ENCODE measurements at regions not wholly inside any gene's neighbourhood (a gene's known extent, or its start where the extent isn't known, plus 50 kb on each side); places are given as distances from the start of the nearest gene placed in this dataset.

DNA sequence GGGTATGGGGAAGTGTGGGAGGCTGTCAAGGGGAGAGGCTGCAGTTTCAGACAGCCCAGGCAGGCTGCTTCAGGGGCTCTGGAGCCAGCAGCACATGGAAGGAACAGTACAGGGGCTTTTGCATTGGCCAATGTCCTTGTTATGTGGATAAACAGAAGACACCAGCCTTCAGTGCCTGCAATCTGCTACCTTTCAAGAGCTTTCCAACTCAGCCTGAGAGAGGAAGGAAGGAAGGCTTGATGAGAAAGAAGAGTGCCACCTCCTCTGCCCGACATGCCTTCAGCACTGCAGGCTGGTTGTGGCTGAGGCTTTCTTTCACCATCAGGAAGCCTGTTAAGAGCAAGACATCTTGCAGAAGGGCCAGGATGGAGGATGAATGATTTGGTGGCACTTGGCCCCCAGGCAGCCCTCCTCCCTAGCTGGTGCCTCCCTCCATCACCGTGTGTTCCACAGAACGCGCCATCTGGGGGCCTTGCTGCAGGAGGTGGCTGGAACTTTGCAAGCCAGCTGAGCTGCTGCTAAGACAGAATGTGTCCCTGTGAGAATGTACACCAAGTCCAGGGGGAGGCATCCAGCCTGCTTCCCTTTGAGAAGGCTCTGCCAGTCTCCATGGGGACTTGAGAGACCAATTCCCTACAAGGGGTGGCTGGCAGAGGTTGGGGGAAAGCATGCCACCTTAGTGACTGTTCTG is 372.4 kb upstream of the PROX1 start:
- H3K27ac ChIP-seq, result no peak overlapping the region
- no peaks in the 10 kb centered on the region for H3K27me3 ChIP-seq (ENCODE audit: insufficient read depth, low read depth, severe bottlenecking)
- H3K36me3 ChIP-seq, result no peaks in the 10 kb centered on the region
- H3K9me3 ChIP-seq (ENCODE audit: severe bottlenecking), result no peaks in the 10 kb centered on the region
- DNase-seq, result no peak
- H3K4me3 ChIP-seq (ENCODE audit: low read depth, low read length), result no peak overlapping the region
- no peak for TF ChIP-seq CTCF (IDR thresholded peaks at IDR 0.05; ENCODE audit: low read depth, low read length)

DNA sequence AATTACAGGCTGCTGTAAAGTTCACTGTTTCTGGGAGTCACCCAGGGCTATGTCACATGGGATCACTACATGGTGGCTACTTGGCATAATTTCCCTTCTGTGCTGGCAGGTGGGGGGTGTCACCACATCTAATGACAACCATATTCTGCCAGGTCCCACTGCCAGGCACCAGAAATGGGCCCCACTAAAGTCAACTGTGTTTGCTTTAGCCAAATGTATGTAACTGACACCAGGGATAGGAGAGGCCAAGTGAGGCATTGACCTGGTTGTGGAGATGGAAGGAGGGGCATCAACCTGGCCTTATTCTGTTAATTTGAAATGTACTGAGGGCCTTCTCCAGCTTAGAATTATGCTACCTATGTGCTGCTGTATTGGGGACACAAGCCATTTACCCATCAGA is 370.6 kb upstream of the PROX1 start:
- DNase-seq, result no peak
- H3K27ac ChIP-seq, result no peak overlapping the region
- TF ChIP-seq CTCF (IDR thresholded peaks at IDR 0.05; ENCODE audit: low read depth, low read length), result no peak
- no peaks in the 10 kb centered on the region for H3K36me3 ChIP-seq
- H3K27me3 ChIP-seq (ENCODE audit: insufficient read depth, low read depth, severe bottlenecking), result no peaks in the 10 kb centered on the region
- H3K4me3 ChIP-seq (ENCODE audit: low read depth, low read length), result no peak overlapping the region
- H3K9me3 ChIP-seq (ENCODE audit: severe bottlenecking), result no peaks in the 10 kb centered on the region

- Histone ChIP-seq H3K4me3 (ENCODE audit: low read depth, low read length) (no peak overlapping the region), H3K27ac (no peak overlapping the region), H3K9me3 (ENCODE audit: severe bottlenecking) (no peaks in the 10 kb centered on the region), H3K27me3 (ENCODE audit: insufficient read depth, low read depth, severe bottlenecking) (no peaks in the 10 kb centered on the region), H3K36me3 (no peaks in the 10 kb centered on the region)
- DNase-seq, result no peak
- no peak for TF ChIP-seq CTCF (IDR thresholded peaks at IDR 0.05; ENCODE audit: low read depth, low read length)
Measured at GRCh38 chr1:213618094-213618493, 369.7 kb upstream of the PROX1 start.

- no peaks in the 10 kb centered on the region for H3K9me3 ChIP-seq (ENCODE audit: severe bottlenecking)
- no peak overlapping the region for H3K4me3 ChIP-seq (ENCODE audit: low read depth, low read length)
- DNase-seq, result no peak
- no peak overlapping the region for H3K27ac ChIP-seq
- no peaks in the 10 kb centered on the region for H3K36me3 ChIP-seq
- TF ChIP-seq CTCF (IDR thresholded peaks at IDR 0.05; ENCODE audit: low read depth, low read length), result no peak
- no peaks in the 10 kb centered on the region for H3K27me3 ChIP-seq (ENCODE audit: insufficient read depth, low read depth, severe bottlenecking)
Measured at GRCh38 chr1:213619026-213619425, 368.7 kb upstream of the PROX1 start.

DNA sequence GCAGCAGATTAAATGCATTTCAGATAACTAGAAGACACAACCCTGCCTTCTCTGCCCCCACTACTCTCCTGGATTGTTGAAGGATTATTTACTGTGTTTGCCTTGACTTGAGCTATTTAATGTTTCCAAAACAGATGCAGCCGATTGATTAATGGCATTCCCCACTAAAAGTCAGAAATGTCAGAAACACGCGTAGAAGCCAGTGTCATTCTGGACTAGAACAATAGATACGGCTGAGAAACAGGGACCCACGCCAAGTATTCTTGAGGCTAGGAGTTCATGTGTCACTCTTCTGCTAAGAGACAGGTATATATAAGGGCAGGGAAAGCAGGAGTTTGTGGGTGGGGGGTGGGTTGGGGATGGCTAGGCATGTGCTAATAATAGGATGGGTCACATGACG is 366.7 kb upstream of the PROX1 start:
- no peaks in the 10 kb centered on the region for H3K9me3 ChIP-seq (ENCODE audit: severe bottlenecking)
- TF ChIP-seq CTCF (IDR thresholded peaks at IDR 0.05; ENCODE audit: low read depth, low read length), result no peak
- DNase-seq, result peak; percentile 16
- H3K27ac ChIP-seq, result no peak overlapping the region
- no peaks in the 10 kb centered on the region for H3K36me3 ChIP-seq
- no peaks in the 10 kb centered on the region for H3K27me3 ChIP-seq (ENCODE audit: insufficient read depth, low read depth, severe bottlenecking)
- no peak overlapping the region for H3K4me3 ChIP-seq (ENCODE audit: low read depth, low read length)
